H1 (cell line): ENCODE measurements at regions not wholly inside any gene's neighbourhood (a gene's known extent, or its start where the extent isn't known, plus 50 kb on each side); places are given as distances from the start of the nearest gene placed in this dataset.

Experiments used
- CTCF ChIA-PET: fragments of 300-600 bp; sonication (Branson Sonifier 250); formaldehyde crosslinking; loops from one replicate; lab custom pipeline; 2021; ENCODE audit not compliant: partially characterized antibody; lab: Charles Lee
- POLR2A ChIA-PET: fragments of 300-600 bp; sonication (Branson Sonifier 250); formaldehyde crosslinking; loops from one replicate; lab custom pipeline; 2021; ENCODE audit warnings: inconsistent platforms; ENCODE audit not compliant: partially characterized antibody; lab: Charles Lee
- DNase-seq, 2 experiments: peaks; one replicate each; pipeline versions ENCODE4 v3.0.0 to v3.0.0-alpha.2; 2010 to 2022; ENCODE audit warnings: low spot score in 2 of 2, low read depth in 1 of 2, mixed read lengths in 1 of 2
- FAIRE-seq: peaks from 2 replicates; lab custom pipeline; 2011; peaks lifted over from hg19 to GRCh38; lab: Jason Lieb, UNC
- H2AFZ ChIP-seq: 2 replicates; pipeline ENCODE4 v1.8.1; 2012; ENCODE audit warnings: low read length, inconsistent platforms
- H2AK5ac ChIP-seq: 2 replicates; pipeline ENCODE4 v1.6.1; 2013; ENCODE audit warnings: low read depth, low read length
- H2BK120ac ChIP-seq: replicated peaks from 2 replicates; pipeline ENCODE3; 2013; ENCODE audit warnings: low read depth, low read length, inconsistent platforms
- H2BK12ac ChIP-seq: 2 replicates; pipeline ENCODE4 v1.6.1; 2013; ENCODE audit warnings: low read depth, low read length
- H2BK15ac ChIP-seq: 2 replicates; pipeline ENCODE4 v1.6.1; 2013; ENCODE audit warnings: low read length
- H2BK20ac ChIP-seq: 2 replicates; pipeline ENCODE4 v1.6.1; 2013; ENCODE audit warnings: low read length
- H2BK5ac ChIP-seq: 2 replicates; pipeline ENCODE4 v1.6.1; 2013; ENCODE audit warnings: low read depth, low read length
- H3K14ac ChIP-seq: 2 replicates; pipeline ENCODE4 v1.6.1; 2013; ENCODE audit warnings: inconsistent platforms; ENCODE audit not compliant: insufficient read length
- H3K18ac ChIP-seq: 2 replicates; pipeline ENCODE4 v1.6.1; 2013; ENCODE audit warnings: low read length; ENCODE audit errors: extremely low read depth
- H3K23ac ChIP-seq: 2 replicates; pipeline ENCODE4 v1.6.1; 2013; ENCODE audit warnings: inconsistent platforms; ENCODE audit not compliant: insufficient read length
- H3K23me2 ChIP-seq: 2 replicates; pipeline ENCODE4 v1.6.1; 2013; ENCODE audit warnings: low read depth, low read length
- H3K27ac ChIP-seq: 2 replicates; pipeline ENCODE4 v1.6.1; 2011; ENCODE audit warnings: low read depth, low read length, inconsistent platforms
- H3K27me3 ChIP-seq, 4 experiments: replicated peaks in 1 of 4; 1 replicate in 1 of 4; 2 replicates in 3 of 4; pipeline versions ENCODE4 v1.6.1 to v1.8.1; 2011 to 2013; ENCODE audit warnings: low read length in 3 of 4, mild to moderate bottlenecking in 3 of 4, inconsistent platforms in 2 of 4, mixed read lengths in 2 of 4, moderate library complexity in 1 of 4; ENCODE audit not compliant: control insufficient read depth in 3 of 4, insufficient read depth in 3 of 4; ENCODE audit errors: extremely low read depth in 1 of 4
- H3K36me3 ChIP-seq, 4 experiments: 2 replicates each; pipeline versions ENCODE4 v1.6.1 to v1.8.1; 2011 to 2013; ENCODE audit warnings: mild to moderate bottlenecking in 4 of 4, low read length in 3 of 4, moderate library complexity in 2 of 4, control low read depth in 1 of 4, inconsistent platforms in 1 of 4; ENCODE audit not compliant: insufficient read depth in 4 of 4, control insufficient read depth in 2 of 4
- H3K4ac ChIP-seq: replicated peaks from 2 replicates; pipeline ENCODE3; 2013; ENCODE audit warnings: low read length, low read depth, mixed read lengths, inconsistent platforms; ENCODE audit not compliant: insufficient read length
- H3K4me1 ChIP-seq, 4 experiments: replicated peaks in 1 of 4; 1 replicate in 1 of 4; 2 replicates in 3 of 4; pipeline versions ENCODE4 v1.6.1 to v1.8.1; 2011 to 2013; ENCODE audit warnings: low read length in 3 of 4, inconsistent platforms in 2 of 4, mixed read lengths in 1 of 4; ENCODE audit not compliant: insufficient read depth in 4 of 4, control insufficient read depth in 3 of 4
- H3K4me2 ChIP-seq, 2 experiments: 2 replicates each; pipeline versions ENCODE4 v1.6.1 to v1.8.1; 2011 to 2013; ENCODE audit warnings: low read depth in 2 of 2, low read length in 2 of 2, control low read depth in 1 of 2, inconsistent platforms in 1 of 2, mild to moderate bottlenecking in 1 of 2; ENCODE audit not compliant: insufficient read depth in 1 of 2
- H3K4me3 ChIP-seq, 4 experiments: fragments of 200-600, 300-600 bp in 1 of 4; sonication (generic), shearing (Covaris generic), sonication (Bioruptor Twin) in 1 of 4; 2 replicates each; pipeline versions ENCODE4 v1.5.1 to v1.8.1; 2011 to 2016; ENCODE audit warnings: low read length in 4 of 4, low read depth in 3 of 4, control low read depth in 2 of 4, inconsistent platforms in 2 of 4, mild to moderate bottlenecking in 2 of 4, mixed read lengths in 1 of 4, moderate library complexity in 1 of 4; ENCODE audit not compliant: insufficient read depth in 2 of 4; ENCODE audit errors: extremely low read depth in 1 of 4
- H3K56ac ChIP-seq: replicated peaks from 2 replicates; pipeline ENCODE3; 2013; ENCODE audit warnings: low read depth, mild to moderate bottlenecking, mixed read lengths, low read length, inconsistent platforms; ENCODE audit not compliant: insufficient read length
- H3K79me1 ChIP-seq: 2 replicates; pipeline ENCODE4 v1.6.1; 2013; ENCODE audit warnings: low read depth, low read length, control low read depth
- H3K79me2 ChIP-seq, 2 experiments: 2 replicates each; pipeline versions ENCODE4 v1.6.1 to v1.8.1; 2012 to 2013; ENCODE audit warnings: low read length in 2 of 2, mild to moderate bottlenecking in 2 of 2, inconsistent platforms in 1 of 2; ENCODE audit not compliant: insufficient read depth in 2 of 2, control insufficient read depth in 1 of 2
- H3K9ac ChIP-seq, 4 experiments: replicated peaks in 1 of 4; 1 replicate in 1 of 4; 2 replicates in 3 of 4; pipeline versions ENCODE4 v1.6.1 to v1.8.1; 2011 to 2013; ENCODE audit warnings: low read depth in 3 of 4, low read length in 3 of 4, control low read depth in 2 of 4, mild to moderate bottlenecking in 2 of 4, moderate library complexity in 2 of 4, inconsistent platforms in 1 of 4; ENCODE audit errors: extremely low read depth in 1 of 4
- H3K9me3 ChIP-seq, 2 experiments: 2 replicates each; pipeline versions ENCODE4 v1.6.1 to v1.8.1; 2012 to 2013; ENCODE audit warnings: mild to moderate bottlenecking in 2 of 2, moderate library complexity in 2 of 2, control low read depth in 1 of 2, inconsistent platforms in 1 of 2, low read depth in 1 of 2, low read length in 1 of 2, mixed read lengths in 1 of 2; ENCODE audit not compliant: insufficient read depth in 2 of 2
- H4K20me1 ChIP-seq, 2 experiments: replicated peaks in 1 of 2; 2 replicates each; pipeline versions ENCODE3 to v1.8.1; 2011 to 2013; ENCODE audit warnings: inconsistent platforms in 2 of 2, low read length in 2 of 2, mild to moderate bottlenecking in 1 of 2; ENCODE audit not compliant: insufficient read depth in 2 of 2, control insufficient read depth in 1 of 2
- H4K5ac ChIP-seq: 2 replicates; pipeline ENCODE4 v1.6.1; 2013; ENCODE audit warnings: low read length, low read depth, mixed read lengths, inconsistent platforms; ENCODE audit not compliant: insufficient read length
- H4K8ac ChIP-seq: 2 replicates; pipeline ENCODE4 v1.8.0; 2013; ENCODE audit warnings: mild to moderate bottlenecking, moderate library complexity, low read length, inconsistent platforms; ENCODE audit not compliant: insufficient read depth; ENCODE audit errors: extremely low read depth
- H4K91ac ChIP-seq: replicated peaks from 2 replicates; pipeline ENCODE3; 2013; ENCODE audit warnings: low read length, mixed read lengths, inconsistent platforms; ENCODE audit not compliant: insufficient read length
- CTBP2 ChIP-seq: IDR thresholded peaks from 2 replicates; pipeline ENCODE4 v1.7.0; 2011; ENCODE audit warnings: borderline replicate concordance, mild to moderate bottlenecking, moderate library complexity, mixed read lengths, low read length; ENCODE audit not compliant: insufficient read depth, insufficient read length
- GABPA ChIP-seq: IDR thresholded peaks from 2 replicates; pipeline ENCODE4 v1.6.1; 2011; ENCODE audit warnings: mild to moderate bottlenecking, low read length, moderate library complexity, borderline replicate concordance; ENCODE audit not compliant: insufficient read depth
- MAX ChIP-seq: IDR thresholded peaks from 2 replicates; pipeline ENCODE4 v1.6.1; 2012; ENCODE audit warnings: inconsistent platforms
- NANOG ChIP-seq: IDR thresholded peaks from 2 replicates; pipeline ENCODE4 v1.6.1; 2011; ENCODE audit warnings: low read length, low read depth, mild to moderate bottlenecking, inconsistent platforms; ENCODE audit not compliant: insufficient read depth, poor library complexity, severe bottlenecking
- PHF8 ChIP-seq: fragments of 200-600 bp; sonication (generic); conservative IDR thresholded peaks from 2 replicates; pipeline ENCODE4 v1.7.1; 2012; ENCODE audit warnings: low read depth, mild to moderate bottlenecking, inconsistent platforms, low read length, moderate library complexity
- POLR2A ChIP-seq, 2 experiments: IDR thresholded peaks; 1 replicate in 1 of 2; 2 replicates in 1 of 2; pipeline ENCODE4 v1.6.1; 2011; ENCODE audit warnings: low read depth in 2 of 2, low read length in 2 of 2, mild to moderate bottlenecking in 2 of 2; ENCODE audit errors: control extremely low read depth in 1 of 2
- RFX5 ChIP-seq: IDR thresholded peaks from 2 replicates; pipeline ENCODE4 v1.6.1; 2011; ENCODE audit warnings: low read depth, low read length, improper control_type of control experiment, borderline replicate concordance
- SAP30 ChIP-seq: fragments of 300-600 bp; sonication (generic); IDR thresholded peaks from 2 replicates; pipeline ENCODE4 v1.7.1; 2012; ENCODE audit warnings: low read length, moderate library complexity, mild to moderate bottlenecking, inconsistent platforms; ENCODE audit not compliant: insufficient read depth, insufficient replicate concordance
- TAF7 ChIP-seq: optimal IDR thresholded peaks from 2 replicates; pipeline ENCODE3; 2011; ENCODE audit warnings: low read depth, mild to moderate bottlenecking, inconsistent platforms, low read length, moderate library complexity, borderline replicate concordance
- USF2 ChIP-seq: IDR thresholded peaks from 2 replicates; pipeline ENCODE4 v1.6.1; 2011; ENCODE audit warnings: low read length, improper control_type of control experiment
- WGBS, 2 experiments: shearing (Covaris generic) in 1 of 2; methylation state at CpG; one replicate each; pipeline versions ENCODE4 v1.1.6 to v1.1.7; 2013 to 2015; ENCODE audit warnings: low lambda C conversion rate in 2 of 2, mixed read lengths in 2 of 2, inconsistent platforms in 1 of 2, low coverage in 1 of 2, missing lambda C conversion rate in 1 of 2; ENCODE audit not compliant: insufficient replicate concordance in 2 of 2, insufficient coverage in 1 of 2, insufficient read length in 1 of 2; ENCODE audit errors: extremely low coverage in 1 of 2, missing lambda C conversion rate in 1 of 2; 5-methylcytosine and 5-hydroxymethylcytosine counted together

- Histone ChIP-seq H4K5ac (no peak overlapping the region), H2BK120ac (no peak overlapping the region), H3K4me1 (peaks cover 0 to 2% (median 0%) of the 10 kb centered on the region in 4 experiments; a peak in 1 of 7 replicates), H4K20me1 (no peaks in the 10 kb centered on the region), H3K18ac (no peak overlapping the region), H3K23me2 (no peaks in the 10 kb centered on the region), H2BK15ac (peak overlapping the region; percentile 62; the same call in 1 of the 2 replicates), H3K79me2 (no peaks in the 10 kb centered on the region), H4K8ac (no peak overlapping the region), H2BK12ac (no peak overlapping the region), H3K36me3 (no peaks in the 10 kb centered on the region), H3K79me1 (no peaks in the 10 kb centered on the region), H2AFZ (no peak overlapping the region), H3K4me2 (no peak overlapping the region), H3K56ac (no peak overlapping the region), H3K9ac (no peak overlapping the region), H2BK20ac (no peak overlapping the region), H3K14ac (no peak overlapping the region), H2BK5ac (no peak overlapping the region), H3K27ac (no peak overlapping the region), H3K27me3 (no peaks in the 10 kb centered on the region), H2AK5ac (peak overlapping the region; percentile 28; the same call in 1 of the 2 replicates), H3K4me3 (no peak overlapping the region), H3K4ac (no peak overlapping the region), H3K23ac (no peak overlapping the region), H3K9me3 (no peaks in the 10 kb centered on the region), H4K91ac (no peak overlapping the region)
- ChIA-PET CTCF (interaction anchor here (0.9 kb wide), 1 partner anchor 443 kb away, joined by 3 read pairs; no protein-coding TSS in a partner anchor), POLR2A (no interaction called here)
- DNase-seq (no peak), FAIRE-seq (no peak)
- 80% methylated on average over 12 of the region's 13 CpGs; no CpG with 5 or more reads in 1 of the 2 experiments for WGBS, 2 experiments
- TF ChIP-seq POLR2A (IDR thresholded peaks at IDR 0.05; ENCODE audit: control extremely low read depth in 1 of 2, low read depth in 2 of 2, low read length in 2 of 2) (no peak), SAP30 (no peak), USF2 (no peak), PHF8 (no peak), TAF7 (no peak), CTBP2 (no peak), MAX (no peak), RFX5 (no peak), NANOG (no peak), GABPA (no peak)
Measured at GRCh38 chr5:3852161-3852916, 256.7 kb downstream of the IRX1 start.
